PC-3 (cell line): ENCODE measurements at regions not wholly inside any gene's neighbourhood (a gene's known extent, or its start where the extent isn't known, plus 50 kb on each side); places are given as distances from the start of the nearest gene placed in this dataset.

Experiments
- EZH2phosphoT487 ChIP-seq: fragments of 300-600 bp; sonication (generic); IDR thresholded peaks from 2 replicates; pipeline ENCODE4 v1.6.1; 2018; ENCODE audit warnings: mild to moderate bottlenecking, antibody characterized with exemption, low read length, borderline replicate concordance
- TF ChIP-seq, protein P1 (sequence below): fragments of 300-600 bp; sonication (generic); conservative IDR thresholded peaks from 2 replicates; pipeline ENCODE4 v1.5.1; 2017; ENCODE audit warnings: antibody characterized with exemption, low read depth, mild to moderate bottlenecking, low read length

DNA sequence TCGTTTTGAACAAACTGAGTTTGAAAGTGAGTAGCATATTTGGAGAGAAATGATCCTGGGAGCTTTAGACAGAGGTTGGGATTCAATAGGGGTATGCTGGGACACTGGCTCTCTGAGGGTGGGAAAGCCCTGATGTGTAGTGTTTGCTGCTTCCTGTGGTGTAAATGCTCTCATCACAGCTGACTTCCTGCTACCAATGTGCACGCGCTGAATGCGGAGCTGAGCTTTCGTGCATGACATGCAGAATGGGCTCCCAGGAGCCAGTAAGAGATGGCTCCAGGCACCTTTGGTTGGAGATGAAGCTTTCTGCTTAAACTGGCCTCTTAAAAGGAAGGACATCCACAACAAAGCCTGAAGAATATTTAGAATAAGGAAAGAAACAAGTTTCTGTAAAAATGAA is 224.1 kb upstream of the CCDC150 start:
- TF ChIP-seq, protein P1, sequence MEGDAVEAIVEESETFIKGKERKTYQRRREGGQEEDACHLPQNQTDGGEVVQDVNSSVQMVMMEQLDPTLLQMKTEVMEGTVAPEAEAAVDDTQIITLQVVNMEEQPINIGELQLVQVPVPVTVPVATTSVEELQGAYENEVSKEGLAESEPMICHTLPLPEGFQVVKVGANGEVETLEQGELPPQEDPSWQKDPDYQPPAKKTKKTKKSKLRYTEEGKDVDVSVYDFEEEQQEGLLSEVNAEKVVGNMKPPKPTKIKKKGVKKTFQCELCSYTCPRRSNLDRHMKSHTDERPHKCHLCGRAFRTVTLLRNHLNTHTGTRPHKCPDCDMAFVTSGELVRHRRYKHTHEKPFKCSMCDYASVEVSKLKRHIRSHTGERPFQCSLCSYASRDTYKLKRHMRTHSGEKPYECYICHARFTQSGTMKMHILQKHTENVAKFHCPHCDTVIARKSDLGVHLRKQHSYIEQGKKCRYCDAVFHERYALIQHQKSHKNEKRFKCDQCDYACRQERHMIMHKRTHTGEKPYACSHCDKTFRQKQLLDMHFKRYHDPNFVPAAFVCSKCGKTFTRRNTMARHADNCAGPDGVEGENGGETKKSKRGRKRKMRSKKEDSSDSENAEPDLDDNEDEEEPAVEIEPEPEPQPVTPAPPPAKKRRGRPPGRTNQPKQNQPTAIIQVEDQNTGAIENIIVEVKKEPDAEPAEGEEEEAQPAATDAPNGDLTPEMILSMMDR, result no peak
- no peak for TF ChIP-seq EZH2phosphoT487
